Panc1 (cell line): ENCODE measurements at regions not wholly inside any gene's neighbourhood (a gene's known extent, or its start where the extent isn't known, plus 50 kb on each side); places are given as distances from the start of the nearest gene placed in this dataset.

Experiments
- ATAC-seq: fragments of 200-7000 bp; cut with Tn5 transposase; 2 replicates; pipeline ENCODE4 v1.9.1; 2020; ENCODE audit warnings: mild to moderate bottlenecking, moderate library complexity
- BruUV-seq: library from RNA; stranded (reverse); fragments of 400-500 nt; replicated peaks from 2 replicates; lab custom pipeline; 2021; lab: Mats Ljungman, UMichigan
- CTCF ChIA-PET: fragments of 300-600 bp; sonication (Branson Sonifier 250); formaldehyde crosslinking; loops from one replicate; lab custom pipeline; 2022; ENCODE audit warnings: antibody characterized with exemption; lab: Charles Lee
- POLR2A ChIA-PET: fragments of 300-600 bp; sonication (Branson Sonifier 250); formaldehyde crosslinking; loops from one replicate; lab custom pipeline; 2022; ENCODE audit warnings: antibody characterized with exemption; lab: Charles Lee
- DNase-seq: peaks from one replicate; pipeline ENCODE4 v3.0.0-alpha.2; 2010; ENCODE audit warnings: low read depth, low spot score
- H3K27ac ChIP-seq: 2 replicates; pipeline ENCODE4 v1.5.1; 2011; ENCODE audit warnings: mild to moderate bottlenecking, low read length, inconsistent platforms
- H3K27me3 ChIP-seq: fragments of 200-500 bp; sonication (Bioruptor generic); 2 replicates; pipeline ENCODE4 v1.6.0; 2014; ENCODE audit warnings: low read length, inconsistent platforms; ENCODE audit not compliant: control insufficient read depth, insufficient read depth
- H3K36me3 ChIP-seq: fragments of 200-500 bp; sonication (Bioruptor generic); 2 replicates; pipeline ENCODE4 v1.5.1; 2014; ENCODE audit warnings: inconsistent platforms, mild to moderate bottlenecking, low read length, moderate library complexity; ENCODE audit not compliant: control insufficient read depth, insufficient read depth
- H3K4me1 ChIP-seq: 2 replicates; pipeline ENCODE4 v1.5.1; 2011; ENCODE audit warnings: inconsistent platforms, mild to moderate bottlenecking, low read length, moderate library complexity; ENCODE audit not compliant: control insufficient read depth, insufficient read depth
- H3K4me3 ChIP-seq, 2 experiments: 2 replicates each; pipeline ENCODE4 v1.5.1; 2011 to 2012; ENCODE audit warnings: low read depth in 2 of 2, low read length in 2 of 2, mild to moderate bottlenecking in 2 of 2, inconsistent platforms in 1 of 2, moderate library complexity in 1 of 2
- H3K9me3 ChIP-seq: fragments of 200-500 bp; sonication (Bioruptor generic); 2 replicates; pipeline ENCODE4 v1.5.1; 2014; ENCODE audit warnings: low read depth, mild to moderate bottlenecking, inconsistent platforms, low read length, moderate library complexity; ENCODE audit not compliant: control insufficient read depth, insufficient read depth
- POLR2AphosphoS5 ChIP-seq: IDR thresholded peaks from 2 replicates; pipeline ENCODE4 v1.6.1; 2012; ENCODE audit warnings: mild to moderate bottlenecking, low read depth, low read length, moderate library complexity
- REST ChIP-seq, 2 experiments: IDR thresholded peaks; 2 replicates each; pipeline ENCODE4 v1.6.1; 2011 to 2012; ENCODE audit warnings: low read depth in 2 of 2, control low read depth in 1 of 2, low read length in 1 of 2, mild to moderate bottlenecking in 1 of 2, moderate library complexity in 1 of 2; ENCODE audit not compliant: insufficient read depth in 1 of 2
- SIN3A ChIP-seq: IDR thresholded peaks from 2 replicates; pipeline ENCODE4 v1.6.1; 2012; ENCODE audit warnings: low read depth, mild to moderate bottlenecking, low read length, moderate library complexity, borderline replicate concordance; ENCODE audit not compliant: insufficient read depth
- in situ Hi-C: cut with HindIII; loops from 2 replicates; pipeline ENCODE4 v1.10.0; 2016; ENCODE audit warnings: low sequenced_read_pairs, low pct_unique_long_range_greater_than_20kb
- intact Hi-C: fragments of 100-400 bp; cut with micrococcal nuclease; formaldehyde crosslinking; loops from one replicate; pipeline ENCODE4 v1.10.0; 2022; ENCODE audit not compliant: unreplicated experiment

- intact Hi-C loops = no loop called here
- Histone ChIP-seq H3K4me1 (no peaks in the 10 kb centered on the region), H3K27me3 (no peaks in the 10 kb centered on the region), H3K27ac (no peak overlapping the region), H3K9me3 (no peaks in the 10 kb centered on the region), H3K36me3 (no peaks in the 10 kb centered on the region), H3K4me3 (no peak overlapping the region)
- no TSS peak for BruUV-seq
- in situ Hi-C loops = no loop called here
- DNase-seq (no peak), ATAC-seq (no peak)
- no peak for TF ChIP-seq SIN3A
- TF ChIP-seq POLR2AphosphoS5 = no peak
- ChIA-PET CTCF (no interaction called here), POLR2A (no interaction called here)
These were observed 1259.6 kb upstream of the CNTN5 start for GRCh38 chr11:97761175-97761574.

GRCh38 chr11:97764193-97764592, 1256.6 kb upstream of the CNTN5 start:
- no peaks in the 10 kb centered on the region for H3K36me3 ChIP-seq
- H3K4me1 ChIP-seq = no peaks in the 10 kb centered on the region
- DNase-seq (no peak), ATAC-seq (no peak)
- ChIA-PET POLR2A (no interaction called here), CTCF (no interaction called here)
- H3K4me3 ChIP-seq = no peak overlapping the region
- intact Hi-C loops = no loop called here
- no peak overlapping the region for H3K27ac ChIP-seq
- no peak for TF ChIP-seq POLR2AphosphoS5
- no peak for TF ChIP-seq REST (IDR thresholded peaks at IDR 0.05; ENCODE audit: insufficient read depth in 1 of 2, low read depth in 2 of 2, low read length in 1 of 2)
- no TSS peak for BruUV-seq
- H3K9me3 ChIP-seq = no peaks in the 10 kb centered on the region
- in situ Hi-C loops = no loop called here
- H3K27me3 ChIP-seq = no peaks in the 10 kb centered on the region

GRCh38 chr11:97764605-97765004, 1256.1 kb upstream of the CNTN5 start:
- TF ChIP-seq REST (IDR thresholded peaks at IDR 0.05; ENCODE audit: insufficient read depth in 1 of 2, low read depth in 2 of 2, low read length in 1 of 2) = no peak
- ATAC-seq = no peak

More at GRCh38 chr11:97764605-97765004, 1256.1 kb upstream of the CNTN5 start:
- in situ Hi-C loops = no loop called here
- CTCF ChIA-PET = no interaction called here
- no peak for DNase-seq
- H3K27me3 ChIP-seq = no peaks in the 10 kb centered on the region
- no TSS peak for BruUV-seq
- H3K4me3 ChIP-seq = no peak overlapping the region
- no peaks in the 10 kb centered on the region for H3K4me1 ChIP-seq
- no peaks in the 10 kb centered on the region for H3K36me3 ChIP-seq
- intact Hi-C loops = no loop called here
- H3K27ac ChIP-seq = no peak overlapping the region
- H3K9me3 ChIP-seq = no peaks in the 10 kb centered on the region
- POLR2A ChIA-PET = no interaction called here
